ENCODE measurements at regions not wholly inside any gene's neighbourhood (a gene's known extent, or its start where the extent isn't known, plus 50 kb on each side); places are given as distances from the start of the nearest gene placed in this dataset.

GRCh38 chr5:124236361-124237205, 509.9 kb downstream of the ZNF608 start:
- WGBS, result 79% methylated on average over 3 of the region's 3 CpGs
- Histone ChIP-seq H3K4me1 (ENCODE audit: control insufficient read depth in 4 of 4, insufficient read depth in 4 of 4, low read length in 3 of 4) (no peaks in the 10 kb centered on the region), H3K36me3 (ENCODE audit: control insufficient read depth in 4 of 4, insufficient read depth in 3 of 4, low read depth in 1 of 4, low read length in 3 of 4) (no peaks in the 10 kb centered on the region), H3K9ac (ENCODE audit: low read depth in 1 of 2, low read length in 2 of 2) (no peak overlapping the region), H3K4me3 (ENCODE audit: low read depth in 1 of 3, low read length in 3 of 3) (no peak overlapping the region), H3K27ac (ENCODE audit: low read depth in 1 of 2, low read length in 2 of 2) (no peak overlapping the region), H3K9me3 (ENCODE audit: control insufficient read depth in 4 of 4, low read length in 3 of 4) (peaks cover 0 to 4% (median 3%) of the 10 kb centered on the region in 4 donors), H3K27me3 (ENCODE audit: control insufficient read depth in 4 of 4, insufficient read depth in 4 of 4, low read length in 3 of 4) (no peaks in the 10 kb centered on the region)
- DNase-seq (ENCODE audit: low spot score), result no peak
- TF ChIP-seq SP1 (IDR thresholded peaks at IDR 0.05) (no peak), REST (IDR thresholded peaks at IDR 0.05) (no peak), ZBTB33 (IDR thresholded peaks at IDR 0.05) (no peak), RAD21 (IDR thresholded peaks at IDR 0.05) (no peak), FOXA2 (IDR thresholded peaks at IDR 0.05) (no peak), HNF4G (IDR thresholded peaks at IDR 0.05) (no peak), MAX (IDR thresholded peaks at IDR 0.05) (no peak), NR2F2 (IDR thresholded peaks at IDR 0.05) (no peak), YY1 (IDR thresholded peaks at IDR 0.05) (no peak), TAF1 (conservative IDR thresholded peaks at IDR 0.05) (no peak), HNF4A (conservative IDR thresholded peaks at IDR 0.05) (no peak), EGR1 (IDR thresholded peaks at IDR 0.05; ENCODE audit: low read depth in 2 of 2) (no peak), JUND (IDR thresholded peaks at IDR 0.05) (no peak)

- DNase-seq (ENCODE audit: low spot score), result no peak
- Histone ChIP-seq H3K9ac (ENCODE audit: low read depth in 1 of 2, low read length in 2 of 2) (no peak overlapping the region), H3K27me3 (ENCODE audit: control insufficient read depth in 4 of 4, insufficient read depth in 4 of 4, low read length in 3 of 4) (peaks cover 0 to under 1% (median 0%) of the 10 kb centered on the region in 4 donors), H3K36me3 (ENCODE audit: control insufficient read depth in 4 of 4, insufficient read depth in 3 of 4, low read depth in 1 of 4, low read length in 3 of 4) (no peaks in the 10 kb centered on the region), H3K4me1 (ENCODE audit: control insufficient read depth in 4 of 4, insufficient read depth in 4 of 4, low read length in 3 of 4) (no peaks in the 10 kb centered on the region), H3K4me3 (ENCODE audit: low read depth in 1 of 3, low read length in 3 of 3) (no peak overlapping the region), H3K9me3 (ENCODE audit: control insufficient read depth in 4 of 4, low read length in 3 of 4) (peaks cover 0 to 4% (median 3%) of the 10 kb centered on the region in 4 donors), H3K27ac (ENCODE audit: low read depth in 1 of 2, low read length in 2 of 2) (no peak overlapping the region)
- WGBS, result 83% methylated on average over 6 of the region's 6 CpGs
- no peak for TF ChIP-seq FOXA2 (IDR thresholded peaks at IDR 0.05)
- TF ChIP-seq FOXA1 (IDR thresholded peaks at IDR 0.05), result no peak
- TF ChIP-seq TAF1 (conservative IDR thresholded peaks at IDR 0.05), result no peak
- no peak for TF ChIP-seq REST (IDR thresholded peaks at IDR 0.05)
These were observed 510.9 kb downstream of the ZNF608 start for GRCh38 chr5:124235576-124235975.
